ENCODE measurements at regions not wholly inside any gene's neighbourhood (a gene's known extent, or its start where the extent isn't known, plus 50 kb on each side); places are given as distances from the start of the nearest gene placed in this dataset.

DNA sequence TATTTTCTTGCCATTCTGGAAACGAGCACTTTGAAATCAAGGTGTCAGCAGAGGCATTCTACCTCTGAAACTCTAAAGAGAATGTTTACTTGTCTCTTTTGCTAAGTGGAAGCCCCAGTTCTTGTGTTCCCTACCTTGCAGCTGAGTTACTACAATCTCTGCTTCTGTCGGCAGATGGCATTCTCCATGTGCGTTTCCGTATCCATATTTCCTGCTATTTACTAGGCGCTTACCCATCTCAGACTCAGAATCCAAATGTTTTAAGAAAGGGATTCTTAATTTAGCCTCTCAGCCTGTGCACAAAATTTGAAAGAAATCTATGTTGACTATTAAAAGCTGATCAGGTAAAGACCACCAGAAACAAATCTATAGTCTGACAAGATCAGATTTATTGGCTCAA is 221.3 kb upstream of the FTMT start:
- TF ChIP-seq, protein P1, sequence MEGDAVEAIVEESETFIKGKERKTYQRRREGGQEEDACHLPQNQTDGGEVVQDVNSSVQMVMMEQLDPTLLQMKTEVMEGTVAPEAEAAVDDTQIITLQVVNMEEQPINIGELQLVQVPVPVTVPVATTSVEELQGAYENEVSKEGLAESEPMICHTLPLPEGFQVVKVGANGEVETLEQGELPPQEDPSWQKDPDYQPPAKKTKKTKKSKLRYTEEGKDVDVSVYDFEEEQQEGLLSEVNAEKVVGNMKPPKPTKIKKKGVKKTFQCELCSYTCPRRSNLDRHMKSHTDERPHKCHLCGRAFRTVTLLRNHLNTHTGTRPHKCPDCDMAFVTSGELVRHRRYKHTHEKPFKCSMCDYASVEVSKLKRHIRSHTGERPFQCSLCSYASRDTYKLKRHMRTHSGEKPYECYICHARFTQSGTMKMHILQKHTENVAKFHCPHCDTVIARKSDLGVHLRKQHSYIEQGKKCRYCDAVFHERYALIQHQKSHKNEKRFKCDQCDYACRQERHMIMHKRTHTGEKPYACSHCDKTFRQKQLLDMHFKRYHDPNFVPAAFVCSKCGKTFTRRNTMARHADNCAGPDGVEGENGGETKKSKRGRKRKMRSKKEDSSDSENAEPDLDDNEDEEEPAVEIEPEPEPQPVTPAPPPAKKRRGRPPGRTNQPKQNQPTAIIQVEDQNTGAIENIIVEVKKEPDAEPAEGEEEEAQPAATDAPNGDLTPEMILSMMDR (IDR thresholded peaks at IDR 0.05): no peak
- no peak for TF ChIP-seq POLR2A (IDR thresholded peaks at IDR 0.05)

Data from testis (tissue), 2 donors.